Right hindlimb (tissue), 1 donor: ENCODE measurements at regions not wholly inside any gene's neighbourhood (a gene's known extent, or its start where the extent isn't known, plus 50 kb on each side); places are given as distances from the start of the nearest gene placed in this dataset.
A peak's percentile ranks its signal among the peaks of the same experiment; 100 is the strongest.

ENCODE experiments used
- DNase-seq: peaks from one replicate; pipeline ENCODE4 v3.0.0-alpha.2; 2018

GRCh38 chr15:31245756-31246155 lies 80.9 kb upstream of the KLF13 start:
- DNase-seq, result no peak

- no peak for DNase-seq
Observed at GRCh38 chr15:31247404-31247803, 79.2 kb upstream of the KLF13 start.

- no peak for DNase-seq
Observed at GRCh38 chr15:31248263-31248662, 78.4 kb upstream of the KLF13 start.

GRCh38 chr15:31248951-31249350 lies 77.7 kb upstream of the KLF13 start:
- no peak for DNase-seq

GRCh38 chr15:31250033-31250432 lies 76.6 kb upstream of the KLF13 start:
- no peak for DNase-seq

- no peak for DNase-seq
Observed at GRCh38 chr15:31251165-31251564, 75.5 kb upstream of the KLF13 start.

GRCh38 chr15:31252171-31252785 lies 74.4 kb upstream of the KLF13 start:
- no peak for DNase-seq

- no peak for DNase-seq
Observed at GRCh38 chr15:31254431-31255175, 72.0 kb upstream of the KLF13 start.

- DNase-seq, result no peak
Observed at GRCh38 chr15:31255176-31255510, 71.5 kb upstream of the KLF13 start.

DNA sequence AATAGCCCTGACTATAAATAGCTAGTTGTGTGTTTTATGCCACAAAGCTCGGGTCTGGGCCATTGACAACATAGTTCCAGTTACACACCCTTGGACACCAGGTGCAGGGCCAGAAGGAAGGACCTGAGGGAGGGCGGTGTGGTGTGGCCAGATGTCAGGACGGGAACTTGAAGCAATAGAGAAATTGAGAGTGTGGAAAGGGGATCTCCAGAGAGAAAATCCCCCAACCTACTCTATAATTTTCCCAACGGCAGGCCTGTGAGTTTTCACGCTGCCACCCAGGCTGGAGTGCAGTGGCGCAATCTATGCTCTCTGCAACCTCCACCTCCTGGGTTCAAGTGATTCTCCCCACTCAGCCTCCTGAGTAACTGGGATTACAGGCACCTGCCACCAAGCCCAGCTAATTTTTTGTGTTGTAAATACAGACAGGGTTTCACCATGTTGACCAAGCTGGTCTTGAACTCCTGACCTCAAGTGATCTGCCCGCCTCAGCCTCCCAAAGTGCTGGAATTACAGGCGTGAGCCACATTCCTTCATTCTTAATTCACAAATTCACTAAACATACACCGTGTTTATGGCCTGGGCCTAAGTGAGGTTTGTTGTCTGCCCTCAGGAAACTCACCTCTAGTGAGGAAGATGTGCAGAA lies 70.8 kb upstream of the KLF13 start:
- DNase-seq, result no peak

DNA sequence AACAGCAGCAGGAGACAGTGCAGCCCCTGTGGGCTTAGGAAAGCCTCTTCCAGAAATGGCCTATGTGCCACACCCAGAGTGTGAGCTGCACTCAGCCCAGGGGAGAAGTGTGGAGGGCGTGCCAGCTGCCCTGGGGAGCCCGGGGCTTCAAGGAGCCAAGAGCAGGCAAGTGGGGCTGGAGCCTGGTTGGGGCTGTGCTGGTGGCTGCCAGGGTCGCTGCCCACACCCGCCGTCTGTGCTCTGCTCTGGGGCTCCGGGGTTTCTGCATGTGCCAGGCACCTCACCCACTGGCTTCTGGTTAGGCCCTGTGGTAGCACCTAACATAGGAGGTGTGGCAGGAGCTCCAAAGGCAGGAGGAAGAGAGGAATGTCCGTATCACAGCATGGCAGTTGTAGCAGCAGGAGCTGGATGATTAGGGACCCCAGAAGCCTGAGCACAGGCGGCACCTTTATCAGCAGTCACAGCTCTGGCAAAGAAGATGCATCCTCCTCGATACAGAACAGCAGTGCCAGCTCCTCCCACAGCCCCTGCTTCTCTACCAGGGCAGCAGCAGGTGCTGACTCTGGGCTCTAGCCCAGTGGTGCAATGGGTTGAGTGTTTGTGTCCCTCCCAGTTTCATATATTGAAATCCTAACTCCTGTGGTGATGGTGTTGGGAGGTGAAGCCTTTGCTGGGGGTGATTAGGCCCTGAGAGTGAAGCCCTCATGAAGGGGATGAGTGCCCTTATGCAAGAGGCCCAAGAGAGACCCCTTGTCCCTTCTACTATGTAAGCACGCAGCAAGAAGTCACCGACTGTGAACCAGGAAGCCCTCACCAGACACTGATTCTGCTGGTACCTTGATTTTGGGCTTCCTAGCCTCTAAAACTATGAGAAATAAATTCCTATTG lies 70.0 kb upstream of the KLF13 start:
- peak; percentile 16 for DNase-seq

- DNase-seq, result no peak
Observed at GRCh38 chr15:31257286-31257685, 69.3 kb upstream of the KLF13 start.

DNA sequence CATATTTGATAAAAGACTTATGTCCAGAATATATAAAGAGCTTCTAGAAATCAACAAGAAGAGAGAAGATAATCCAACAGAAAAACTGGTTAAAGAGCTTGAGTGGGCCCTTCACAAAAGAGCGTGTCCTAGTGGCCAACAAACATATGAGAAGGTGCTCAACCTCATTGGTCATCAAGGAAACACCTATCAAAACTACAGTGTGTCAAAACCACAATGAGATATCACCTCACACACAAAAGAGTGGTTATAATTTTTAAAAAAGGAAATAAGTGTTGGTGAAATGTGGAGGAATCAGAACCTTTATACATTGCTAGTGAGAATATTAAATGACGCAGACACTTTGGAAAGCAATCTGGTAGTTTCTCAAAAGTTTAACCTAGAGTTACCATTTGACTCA lies 68.4 kb upstream of the KLF13 start:
- no peak for DNase-seq

- DNase-seq, result no peak
Observed at GRCh38 chr15:31259562-31260252, 66.9 kb upstream of the KLF13 start.

- no peak for DNase-seq
Observed at GRCh38 chr15:31260646-31261265, 65.9 kb upstream of the KLF13 start.

GRCh38 chr15:31261266-31262142 lies 65.1 kb upstream of the KLF13 start:
- DNase-seq, result peak; percentile 19

GRCh38 chr15:31262143-31262530 lies 64.5 kb upstream of the KLF13 start:
- DNase-seq, result no peak

- DNase-seq, result peak; percentile 21
Observed at GRCh38 chr15:31262901-31263671, 63.5 kb upstream of the KLF13 start.

DNA sequence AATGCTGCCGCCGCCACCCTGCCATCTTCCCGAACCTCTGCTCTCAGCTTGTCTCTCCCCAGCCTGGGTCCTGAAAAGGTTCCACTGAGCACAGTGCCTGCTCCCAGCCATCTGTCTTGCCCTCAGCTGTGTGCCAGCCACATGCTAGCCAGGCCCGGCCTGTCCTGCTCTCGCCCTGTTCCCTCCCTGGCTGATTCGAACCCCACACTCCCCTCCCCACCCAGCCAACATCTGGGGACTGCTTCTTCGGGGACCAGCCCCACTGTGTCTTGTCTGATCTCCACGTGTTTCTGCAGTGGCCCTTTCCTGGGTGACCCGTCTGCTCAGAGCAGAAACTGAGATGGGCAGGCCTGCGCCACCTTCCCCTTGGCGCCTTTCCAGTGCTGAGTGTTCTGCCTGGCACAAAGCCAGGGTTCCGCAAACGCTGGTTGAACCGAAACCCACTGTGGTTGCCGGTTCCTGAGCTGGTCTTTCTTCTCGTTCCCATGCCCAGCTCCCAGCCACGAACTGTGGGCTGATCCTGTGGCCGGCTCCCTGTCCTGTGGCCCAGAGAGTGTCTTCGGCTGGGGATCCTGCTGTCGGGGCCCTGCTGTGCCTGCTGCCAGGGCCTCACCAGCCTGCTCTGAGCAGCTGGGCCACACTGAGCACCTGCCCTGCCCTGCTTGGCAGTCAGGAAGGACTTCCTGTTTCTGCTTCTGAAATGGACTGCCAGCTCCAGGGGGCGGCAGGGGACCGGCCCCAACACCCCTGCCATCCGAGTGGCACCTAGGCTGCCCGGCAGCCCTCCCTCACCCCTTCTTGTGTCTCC lies 62.7 kb upstream of the KLF13 start:
- peak; percentile 59 for DNase-seq
